ENCODE measurements at regions not wholly inside any gene's neighbourhood (a gene's known extent, or its start where the extent isn't known, plus 50 kb on each side); places are given as distances from the start of the nearest gene placed in this dataset.

DNA sequence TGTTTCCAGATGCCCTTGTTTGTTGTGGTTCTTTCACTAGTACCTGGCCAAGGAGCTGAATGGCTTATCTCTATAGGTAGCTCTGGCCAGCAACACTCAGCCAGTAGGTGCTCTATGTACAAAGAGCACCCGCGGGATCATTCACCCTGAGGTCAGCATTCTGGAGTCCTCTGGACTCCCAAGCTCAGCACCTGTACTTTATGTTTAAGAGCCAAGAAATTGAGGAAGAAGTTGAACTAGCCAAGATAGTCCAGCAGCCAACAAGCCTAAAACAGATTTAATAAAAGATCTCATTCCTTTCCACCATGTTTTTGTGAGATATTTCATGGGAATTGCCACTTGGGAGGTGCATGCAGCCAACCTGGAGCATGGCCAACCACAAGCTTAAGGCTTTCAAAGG is 242.6 kb upstream of the PAPPA start:
- Histone ChIP-seq H3K9me2 (replicated peaks; ENCODE audit: low read depth, low read length) (no peaks in the 10 kb centered on the region), H3F3A (ENCODE audit: low read depth) (no peaks in the 10 kb centered on the region), H3K27me3 (ENCODE audit: insufficient read depth, low read length, poor library complexity, severe bottlenecking) (no peaks in the 10 kb centered on the region), H3K36me3 (ENCODE audit: insufficient read depth, low read length) (no peaks in the 10 kb centered on the region), H3K9ac (ENCODE audit: low read depth, low read length, poor library complexity, severe bottlenecking) (no peak overlapping the region), H3K4me2 (ENCODE audit: low read depth, low read length, poor library complexity, severe bottlenecking) (no peak overlapping the region), H3K9me3 (ENCODE audit: insufficient read depth, low read depth, low read length) (0 out of 2 replicates have a peak, but pooled peaks cover 2% of the 10 kb centered on the region), H4K20me1 (ENCODE audit: insufficient read depth, low read length, poor library complexity, severe bottlenecking) (no peaks in the 10 kb centered on the region), H3K79me2 (ENCODE audit: insufficient read depth, low read length) (no peaks in the 10 kb centered on the region), H2AFZ (ENCODE audit: low read length) (no peak overlapping the region), H3K4me1 (ENCODE audit: insufficient read depth, low read length, poor library complexity, severe bottlenecking) (no peaks in the 10 kb centered on the region), H3K4me3 (ENCODE audit: low read length, poor library complexity, severe bottlenecking) (no peak overlapping the region)
- TF ChIP-seq, protein P1, sequence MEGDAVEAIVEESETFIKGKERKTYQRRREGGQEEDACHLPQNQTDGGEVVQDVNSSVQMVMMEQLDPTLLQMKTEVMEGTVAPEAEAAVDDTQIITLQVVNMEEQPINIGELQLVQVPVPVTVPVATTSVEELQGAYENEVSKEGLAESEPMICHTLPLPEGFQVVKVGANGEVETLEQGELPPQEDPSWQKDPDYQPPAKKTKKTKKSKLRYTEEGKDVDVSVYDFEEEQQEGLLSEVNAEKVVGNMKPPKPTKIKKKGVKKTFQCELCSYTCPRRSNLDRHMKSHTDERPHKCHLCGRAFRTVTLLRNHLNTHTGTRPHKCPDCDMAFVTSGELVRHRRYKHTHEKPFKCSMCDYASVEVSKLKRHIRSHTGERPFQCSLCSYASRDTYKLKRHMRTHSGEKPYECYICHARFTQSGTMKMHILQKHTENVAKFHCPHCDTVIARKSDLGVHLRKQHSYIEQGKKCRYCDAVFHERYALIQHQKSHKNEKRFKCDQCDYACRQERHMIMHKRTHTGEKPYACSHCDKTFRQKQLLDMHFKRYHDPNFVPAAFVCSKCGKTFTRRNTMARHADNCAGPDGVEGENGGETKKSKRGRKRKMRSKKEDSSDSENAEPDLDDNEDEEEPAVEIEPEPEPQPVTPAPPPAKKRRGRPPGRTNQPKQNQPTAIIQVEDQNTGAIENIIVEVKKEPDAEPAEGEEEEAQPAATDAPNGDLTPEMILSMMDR (conservative IDR thresholded peaks at IDR 0.05; ENCODE audit: low read length): no peak
- TF ChIP-seq EZH2phosphoT487 (IDR thresholded peaks at IDR 0.05; ENCODE audit: borderline replicate concordance): no peak

DNA sequence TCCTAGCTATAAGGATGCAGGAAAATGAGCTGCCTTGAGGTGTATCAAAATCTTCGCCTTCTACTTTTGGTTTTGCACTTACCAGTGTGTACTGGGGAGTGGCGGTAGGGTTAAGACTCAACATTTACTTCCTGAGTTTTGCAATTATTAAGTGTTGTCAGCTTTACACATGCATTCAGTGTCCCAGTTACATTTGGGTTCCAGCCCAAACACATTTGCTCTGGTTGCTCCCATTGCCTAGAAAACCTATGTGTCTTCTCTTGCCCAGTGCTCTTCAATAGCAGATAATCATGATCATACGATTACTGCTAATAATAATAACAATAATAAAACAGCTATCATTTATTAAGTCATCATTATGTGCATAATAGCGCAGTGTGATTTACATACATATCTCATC is 241.5 kb upstream of the PAPPA start:
- Histone ChIP-seq H2AFZ (ENCODE audit: low read length) (no peak overlapping the region), H3K79me2 (ENCODE audit: insufficient read depth, low read length) (no peaks in the 10 kb centered on the region), H3K4me1 (ENCODE audit: insufficient read depth, low read length, poor library complexity, severe bottlenecking) (no peaks in the 10 kb centered on the region), H3K4me2 (ENCODE audit: low read depth, low read length, poor library complexity, severe bottlenecking) (no peak overlapping the region), H4K20me1 (ENCODE audit: insufficient read depth, low read length, poor library complexity, severe bottlenecking) (no peaks in the 10 kb centered on the region), H3K4me3 (ENCODE audit: low read length, poor library complexity, severe bottlenecking) (no peak overlapping the region), H3K27me3 (ENCODE audit: insufficient read depth, low read length, poor library complexity, severe bottlenecking) (no peaks in the 10 kb centered on the region), H3K9me2 (replicated peaks; ENCODE audit: low read depth, low read length) (no peaks in the 10 kb centered on the region), H3K9me3 (ENCODE audit: insufficient read depth, low read depth, low read length) (0 out of 2 replicates have a peak, but pooled peaks cover 2% of the 10 kb centered on the region), H3K9ac (ENCODE audit: low read depth, low read length, poor library complexity, severe bottlenecking) (no peak overlapping the region), H3F3A (ENCODE audit: low read depth) (no peaks in the 10 kb centered on the region), H3K36me3 (ENCODE audit: insufficient read depth, low read length) (no peaks in the 10 kb centered on the region)
- TF ChIP-seq, protein P1 (conservative IDR thresholded peaks at IDR 0.05; ENCODE audit: low read length): no peak
- no peak for TF ChIP-seq EZH2phosphoT487 (IDR thresholded peaks at IDR 0.05; ENCODE audit: borderline replicate concordance)

DNA sequence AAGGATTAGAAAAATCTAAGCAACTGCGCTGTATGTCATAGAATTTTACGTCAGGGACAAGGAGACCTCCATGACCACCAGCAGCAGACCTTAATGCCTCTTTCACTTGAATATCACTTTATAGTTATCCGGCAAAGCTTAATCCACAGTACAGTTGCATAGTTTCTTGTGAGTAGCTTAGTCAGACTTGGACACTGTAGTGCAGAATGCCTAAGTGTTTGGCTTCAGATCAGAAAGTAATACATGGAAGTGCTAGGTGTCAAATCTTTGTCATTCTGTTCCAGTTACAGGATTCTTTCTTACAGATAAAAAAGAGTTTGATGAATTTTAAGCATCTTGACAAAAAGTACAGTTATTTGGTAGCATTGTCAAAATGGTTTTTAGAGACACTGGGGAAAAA is 239.9 kb upstream of the PAPPA start:
- Histone ChIP-seq H2AFZ (ENCODE audit: low read length) (no peak overlapping the region), H3K27me3 (ENCODE audit: insufficient read depth, low read length, poor library complexity, severe bottlenecking) (no peaks in the 10 kb centered on the region)
- TF ChIP-seq EZH2phosphoT487 (IDR thresholded peaks at IDR 0.05; ENCODE audit: borderline replicate concordance): no peak

DNA sequence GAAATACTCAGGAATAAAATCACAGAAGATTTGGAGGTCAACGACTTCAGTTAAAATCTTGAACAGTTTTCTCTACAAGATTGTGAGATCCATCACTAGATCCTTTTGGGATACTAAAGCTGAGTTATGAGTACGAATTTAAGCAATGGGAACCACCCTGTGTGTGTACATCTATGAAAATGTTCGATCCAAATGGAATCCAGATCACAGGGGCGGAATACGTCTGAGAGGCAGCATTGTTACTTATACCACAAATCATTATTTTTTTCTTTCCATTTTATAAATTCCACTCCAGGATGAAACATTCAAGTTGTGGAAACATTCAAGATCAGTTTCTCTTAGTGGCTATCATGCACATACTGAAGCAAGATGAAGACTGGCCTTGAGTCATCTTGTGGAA is 239.3 kb upstream of the PAPPA start:
- H4K20me1 ChIP-seq (ENCODE audit: insufficient read depth, low read length, poor library complexity, severe bottlenecking): no peaks in the 10 kb centered on the region
- H3F3A ChIP-seq (ENCODE audit: low read depth): no peaks in the 10 kb centered on the region
- H3K27me3 ChIP-seq (ENCODE audit: insufficient read depth, low read length, poor library complexity, severe bottlenecking): no peaks in the 10 kb centered on the region
- no peaks in the 10 kb centered on the region for H3K9me2 ChIP-seq (replicated peaks; ENCODE audit: low read depth, low read length)
- no peak overlapping the region for H3K4me2 ChIP-seq (ENCODE audit: low read depth, low read length, poor library complexity, severe bottlenecking)
- H3K4me1 ChIP-seq (ENCODE audit: insufficient read depth, low read length, poor library complexity, severe bottlenecking): no peaks in the 10 kb centered on the region
- H2AFZ ChIP-seq (ENCODE audit: low read length): no peak overlapping the region
- no peak overlapping the region for H3K9ac ChIP-seq (ENCODE audit: low read depth, low read length, poor library complexity, severe bottlenecking)
- H3K4me3 ChIP-seq (ENCODE audit: low read length, poor library complexity, severe bottlenecking): no peak overlapping the region
- 0 out of 2 replicates have a peak, but pooled peaks cover 2% of the 10 kb centered on the region for H3K9me3 ChIP-seq (ENCODE audit: insufficient read depth, low read depth, low read length)
- H3K79me2 ChIP-seq (ENCODE audit: insufficient read depth, low read length): no peaks in the 10 kb centered on the region
- no peak for TF ChIP-seq EZH2phosphoT487 (IDR thresholded peaks at IDR 0.05; ENCODE audit: borderline replicate concordance)
- TF ChIP-seq, protein P1 (conservative IDR thresholded peaks at IDR 0.05; ENCODE audit: low read length): no peak
- H3K36me3 ChIP-seq (ENCODE audit: insufficient read depth, low read length): no peaks in the 10 kb centered on the region

More for the DNA sequence above, 239.9 kb upstream of the PAPPA start:
- no peak overlapping the region for H3K4me2 ChIP-seq (ENCODE audit: low read depth, low read length, poor library complexity, severe bottlenecking)
- H3K79me2 ChIP-seq (ENCODE audit: insufficient read depth, low read length): no peaks in the 10 kb centered on the region
- H3K4me3 ChIP-seq (ENCODE audit: low read length, poor library complexity, severe bottlenecking): no peak overlapping the region
- H3K9me2 ChIP-seq (replicated peaks; ENCODE audit: low read depth, low read length): no peaks in the 10 kb centered on the region
- H3K36me3 ChIP-seq (ENCODE audit: insufficient read depth, low read length): no peaks in the 10 kb centered on the region
- no peak overlapping the region for H3K9ac ChIP-seq (ENCODE audit: low read depth, low read length, poor library complexity, severe bottlenecking)
- H3F3A ChIP-seq (ENCODE audit: low read depth): no peaks in the 10 kb centered on the region
- H4K20me1 ChIP-seq (ENCODE audit: insufficient read depth, low read length, poor library complexity, severe bottlenecking): no peaks in the 10 kb centered on the region
- H3K9me3 ChIP-seq (ENCODE audit: insufficient read depth, low read depth, low read length): 0 out of 2 replicates have a peak, but pooled peaks cover 2% of the 10 kb centered on the region
- H3K4me1 ChIP-seq (ENCODE audit: insufficient read depth, low read length, poor library complexity, severe bottlenecking): no peaks in the 10 kb centered on the region

Data from Loucy (cell line).